ENCODE measurements at regions not wholly inside any gene's neighbourhood (a gene's known extent, or its start where the extent isn't known, plus 50 kb on each side); places are given as distances from the start of the nearest gene placed in this dataset.

DNA sequence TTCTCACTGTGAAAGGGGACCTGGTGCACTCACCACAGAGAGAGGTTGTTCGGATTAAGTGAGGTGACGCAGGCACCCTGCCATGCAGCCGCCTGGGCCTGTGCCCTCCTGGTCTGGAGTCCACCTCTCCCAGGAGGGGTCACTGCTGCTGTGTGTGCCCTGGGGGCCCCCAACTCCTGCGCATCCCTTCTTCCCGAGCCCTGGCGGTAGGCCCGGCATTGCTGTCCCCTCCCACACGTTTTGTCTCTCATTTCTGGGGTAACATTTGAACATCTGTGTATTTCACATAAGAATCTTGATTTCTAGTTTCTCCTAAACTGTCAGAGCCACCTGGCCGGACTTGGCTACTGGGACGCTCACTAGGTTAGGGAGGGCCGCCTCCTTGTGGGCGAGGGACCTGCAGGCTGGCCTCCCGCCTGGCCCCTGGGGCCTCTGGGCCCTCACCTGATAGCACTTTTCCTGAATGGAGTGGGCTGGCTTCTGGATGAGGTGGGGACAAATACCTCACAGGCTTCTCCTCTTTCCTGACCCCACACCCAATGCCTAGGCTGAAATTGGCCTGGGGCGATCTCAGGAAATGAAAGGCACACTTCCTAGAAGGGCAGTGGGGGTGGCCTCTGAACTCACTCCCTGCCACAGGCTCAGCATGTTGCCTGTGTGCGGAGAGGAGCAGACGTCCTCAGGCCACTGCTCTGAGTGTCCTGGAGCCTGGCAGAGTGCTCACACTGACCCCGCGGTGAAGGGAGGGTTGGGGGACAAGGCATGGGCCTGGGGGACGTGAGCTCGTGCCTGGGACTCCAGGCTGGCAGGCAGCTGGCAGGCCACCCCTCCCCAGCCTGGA, 104.2 kb upstream of the PRR23E start:
- TF ChIP-seq TAF1 (IDR thresholded peaks at IDR 0.05; ENCODE audit: borderline replicate concordance, low read depth, low read length) (no peak), POLR2A (IDR thresholded peaks at IDR 0.05; ENCODE audit: low read depth, low read length) (no peak)
